ENCODE measurements at regions not wholly inside any gene's neighbourhood (a gene's known extent, or its start where the extent isn't known, plus 50 kb on each side); places are given as distances from the start of the nearest gene placed in this dataset.

- no peak for TF ChIP-seq FOS (IDR thresholded peaks at IDR 0.05; ENCODE audit: low read depth, low read length)
These were observed 750.2 kb upstream of the HS3ST1 start (continued) for GRCh38 chr4:12178614-12179610.

GRCh38 chr4:12177416-12177815 lies 748.7 kb upstream of the HS3ST1 start:
- H4K8ac ChIP-seq (ENCODE audit: low read depth in 2 of 2, low read length in 2 of 2), result no peak overlapping the region
- no peak overlapping the region for H4K91ac ChIP-seq (ENCODE audit: insufficient read depth, low read depth, low read length)
- peaks cover 12% of the 10 kb centered on the region for H3K9me3 ChIP-seq (ENCODE audit: control insufficient read depth, insufficient read depth, low read length)
- TF ChIP-seq FOS (IDR thresholded peaks at IDR 0.05; ENCODE audit: low read depth, low read length) (no peak), MXI1 (IDR thresholded peaks at IDR 0.05; ENCODE audit: borderline replicate concordance, low read depth, low read length) (no peak), BHLHE40 (IDR thresholded peaks at IDR 0.05; ENCODE audit: low read depth, low read length) (no peak), CTCF (conservative IDR thresholded peaks at IDR 0.05; ENCODE audit: low read depth, low read length) (no peak), CEBPB (IDR thresholded peaks at IDR 0.05; ENCODE audit: low read depth, low read length) (no peak), MAZ (IDR thresholded peaks at IDR 0.05; ENCODE audit: borderline replicate concordance, low read depth, low read length) (no peak), POLR2A (IDR thresholded peaks at IDR 0.05; ENCODE audit: low read depth, low read length) (no peak), MAFK (IDR thresholded peaks at IDR 0.05; ENCODE audit: low read depth, low read length) (no peak), USF2 (IDR thresholded peaks at IDR 0.05; ENCODE audit: low read depth, low read length) (no peak), NFE2L2 (IDR thresholded peaks at IDR 0.05; ENCODE audit: low read depth, low read length) (no peak)
- dilution Hi-C loops (cut with HindIII; ENCODE audit: low sequenced_read_pairs, unreplicated experiment) (no loop called here), in situ Hi-C loops (cut with MboI; ENCODE audit: low sequenced_read_pairs) (no loop called here), intact Hi-C loops (cut with micrococcal nuclease) (no loop called here)
- no peaks in the 10 kb centered on the region for H3K9me1 ChIP-seq (ENCODE audit: insufficient read depth, low read length)
- no peak overlapping the region for H3K9ac ChIP-seq (ENCODE audit: low read depth, low read length)
- H3K4me3 ChIP-seq (ENCODE audit: insufficient read depth, low read depth, low read length), result no peak overlapping the region
- no peak overlapping the region for H3K56ac ChIP-seq (ENCODE audit: extremely low read depth, insufficient read depth, low read length)
- DNase-seq (no peak), ATAC-seq (ENCODE audit: low read depth) (no peak)
- no peak overlapping the region for H2BK5ac ChIP-seq (ENCODE audit: low read depth, low read length, poor library complexity, severe bottlenecking)
- H2AK5ac ChIP-seq (ENCODE audit: low read depth, low read length), result no peak overlapping the region
- H3K36me3 ChIP-seq (ENCODE audit: control insufficient read depth, insufficient read depth, low read length), result no peaks in the 10 kb centered on the region
- no peak overlapping the region for H2AK9ac ChIP-seq (replicated peaks; ENCODE audit: low read depth, low read length, poor library complexity)
- CTCF ChIA-PET, result no interaction called here
- POLR2A ChIA-PET (ENCODE audit: unreplicated experiment), result no interaction called here
- H3K27ac ChIP-seq (ENCODE audit: insufficient read depth, low read length), result no peak overlapping the region
- no peak overlapping the region for H2BK15ac ChIP-seq (ENCODE audit: low read depth, low read length)
- H3K18ac ChIP-seq (ENCODE audit: low read depth, low read length), result no peak overlapping the region
- no peak overlapping the region for H3K23ac ChIP-seq (ENCODE audit: low read depth, low read length)
- no peak overlapping the region for H2BK120ac ChIP-seq (ENCODE audit: low read depth, low read length)
- no CpG with 5 or more reads among the region's 2 CpGs for WGBS, 2 experiments (ENCODE audit: extremely low coverage in 2 of 2, insufficient read length in 1 of 2)
- no peak overlapping the region for H2BK20ac ChIP-seq (ENCODE audit: low read depth, low read length)
- H3K4me2 ChIP-seq (ENCODE audit: low read depth, low read length), result no peak overlapping the region
- no TSS peak for BruUV-seq (replicated peaks)
- H3K14ac ChIP-seq (replicated peaks; ENCODE audit: low read depth, low read length), result no peak overlapping the region
- H2AFZ ChIP-seq (replicated peaks; ENCODE audit: low read length, poor library complexity), result no peak overlapping the region
- no peaks in the 10 kb centered on the region for H3K79me1 ChIP-seq (ENCODE audit: low read depth in 1 of 2, low read length in 2 of 2)
- no peak overlapping the region for H4K5ac ChIP-seq (ENCODE audit: low read depth, low read length)
- no peaks in the 10 kb centered on the region for H3K27me3 ChIP-seq (ENCODE audit: control insufficient read depth, insufficient read depth, low read length)
- no peaks in the 10 kb centered on the region for H3K4me1 ChIP-seq (ENCODE audit: control insufficient read depth, insufficient read depth, low read length)
- H4K20me1 ChIP-seq (ENCODE audit: insufficient read depth, low read length), result no peaks in the 10 kb centered on the region
- no peak overlapping the region for H3K4ac ChIP-seq (ENCODE audit: low read depth, low read length)
